Heart right ventricle (tissue), 16 donors: ENCODE measurements at regions not wholly inside any gene's neighbourhood (a gene's known extent, or its start where the extent isn't known, plus 50 kb on each side); places are given as distances from the start of the nearest gene placed in this dataset.
"Not testable (repeated sequence)": the region's sequence is repeated elsewhere in the genome, so short reads cannot be mapped to it uniquely, and the experiment has no call there.

Experiments used
- ATAC-seq, 8 donors: fragments of 200-7000 bp; cut with Tn5 transposase; one replicate each; pipeline ENCODE4 v1.9.1; 2020; ENCODE audit warnings: mild to moderate bottlenecking in 8 of 8, moderate library complexity in 8 of 8, moderate number of reproducible peaks in 1 of 8
- DNase-seq, 2 donors: peaks; one replicate each; pipeline ENCODE4 v3.0.0-alpha.2; 2020
- H3K27ac ChIP-seq, 10 donors: fragments of 200-600 bp; sonication (generic) in 2 of 10; one replicate each; pipeline versions ENCODE4 v1.5.0 to v1.8.0; 2020 to 2022; ENCODE audit warnings: mild to moderate bottlenecking in 3 of 10
- H3K27me3 ChIP-seq, 7 donors: fragments of 200-600 bp; one replicate each; pipeline ENCODE4 v1.8.0; 2021 to 2022; ENCODE audit warnings: mild to moderate bottlenecking in 2 of 7
- H3K36me3 ChIP-seq, 9 donors: fragments of 200-600 bp; sonication (generic) in 1 of 9; one replicate each; pipeline versions ENCODE4 v1.5.0 to v1.8.0; 2020 to 2022; ENCODE audit warnings: mild to moderate bottlenecking in 2 of 9
- H3K4me1 ChIP-seq, 9 donors: fragments of 200-600 bp; sonication (generic) in 1 of 9; one replicate each; pipeline versions ENCODE4 v1.5.0 to v1.8.0; 2020 to 2022; ENCODE audit warnings: mild to moderate bottlenecking in 4 of 9
- H3K4me3 ChIP-seq, 10 donors: fragments of 200-600 bp; sonication (generic) in 2 of 10; one replicate each; pipeline versions ENCODE4 v1.5.0 to v1.8.0; 2020 to 2022; ENCODE audit warnings: mild to moderate bottlenecking in 7 of 10, moderate library complexity in 2 of 10
- H3K9me3 ChIP-seq, 11 donors: fragments of 200-600 bp in 10 of 11; sonication (generic) in 2 of 11; one replicate each; pipeline versions ENCODE4 v1.5.0 to v1.8.0; 2013 to 2022; ENCODE audit warnings: mild to moderate bottlenecking in 2 of 11, control low read depth in 1 of 11, moderate library complexity in 1 of 11
- WGBS, 2 donors: extraction: QIAGEN DNeasy Blood & Tissue Kit; methylation state at CpG; one replicate each; pipeline ENCODE4 v1.1.7; 2013; ENCODE audit warnings: inconsistent platforms in 1 of 2; 5-methylcytosine and 5-hydroxymethylcytosine counted together
- intact Hi-C, 10 donors: fragments of 100-400 bp; cut with DNase I; formaldehyde crosslinking; loops; one replicate each; pipeline versions ENCODE4 v1.11.1 to v1.14.2; 2022
- TF ChIP-seq, protein P1 (sequence below), 9 donors: fragments of 200-600 bp; sonication (generic) in 2 of 9; IDR thresholded peaks; one replicate each; pipeline versions ENCODE4 v1.5.0 to v1.8.0; 2021 to 2022; ENCODE audit warnings: antibody characterized with exemption in 9 of 9, mild to moderate bottlenecking in 5 of 9, moderate library complexity in 1 of 9
- donor health status: Arrhythmogenic right ventricular cardiomyopathy.
- donor health status: ischemic (EF 13 %, LVEDD 7.1; RV severe dilation, severe dysfunction).
- donor health status: healthy with polysubstance abuse.
- donor health status: DM: no; HTN: yes; CAD: no.
- donor health status: DM: no; HTN: no; CAD: no.
- donor health status: ischemic (EF 25% LVEDD 6.9; RV normal size, moderate dysfunction).
- donor health status: ischemic (EF 25% LVEDD 5.7; RV mildly dilated, moderate dysfunction).
- donor health status: healthy.
- donor health status: DM: yes; HTN: yes; CAD: no.
- donor health status: Ischemic cardiomyopathy.
- donor health status: ischemic (EF 35%, LVEDD 5.7; RV mildly dilated, moderate dysfunction).
- donor health status: nonischemic (EF 11% LVEDD 7.7; RV severe dilation, severe dysfunction).
- donor health status: DM: yes; HTN: yes; CAD: no.
- donor health status: PGD.
- donor health status: ischemic (EF 29% LVEDD 5.4; RV normal size, mild dysfunction).
- donor health status: nonischemic (EF 23%, LVEDD 6.1; RV moderate dilation, normal function).

DNA sequence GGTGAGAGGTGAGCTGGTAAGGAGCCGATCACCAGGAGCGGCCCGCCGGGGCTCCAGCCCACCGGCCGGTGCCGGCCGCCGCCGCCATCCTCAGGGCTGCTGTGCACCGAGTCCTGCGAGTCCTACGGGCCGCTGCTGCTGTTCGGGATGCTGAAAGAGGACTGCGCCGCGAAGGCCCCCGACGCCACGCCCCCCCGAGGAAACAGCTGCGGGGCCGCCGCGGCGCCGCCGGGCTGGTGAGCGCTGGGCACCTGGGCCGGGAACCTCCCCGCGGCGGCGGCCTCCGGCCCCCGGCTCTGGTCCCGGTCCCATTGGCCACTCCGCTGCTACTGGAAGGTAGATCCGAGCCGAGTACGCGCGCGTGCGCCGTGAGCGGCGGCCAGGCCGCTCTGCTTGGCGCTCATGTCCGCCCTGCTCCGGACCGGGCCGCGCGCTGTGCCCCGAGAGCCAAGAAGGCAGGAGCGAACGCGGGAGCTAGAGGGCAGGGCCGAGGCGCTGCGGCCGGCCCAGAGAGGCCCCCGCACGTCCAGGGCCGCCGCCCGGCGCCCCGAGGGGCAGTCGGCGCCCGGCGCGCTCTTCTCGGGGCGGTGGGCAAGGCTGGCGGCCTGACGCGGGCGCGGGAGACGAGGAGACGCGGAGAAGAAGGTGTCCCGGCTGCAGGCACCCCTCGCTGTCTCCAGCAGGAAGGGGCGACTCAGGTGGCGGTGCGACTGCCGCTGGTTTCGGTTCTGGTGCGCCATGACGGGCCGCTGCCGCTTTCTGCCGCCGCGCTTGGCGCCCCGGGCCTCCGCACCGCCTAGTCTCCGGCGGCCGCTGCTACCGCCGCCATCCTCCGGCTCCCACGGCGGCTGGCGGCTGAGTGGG, 121.3 kb upstream of the WIPF3 start:
- Histone ChIP-seq H3K27ac (peak overlapping the region; percentile 90 to 99 (median 98)), H3K36me3 (no peaks in the 10 kb centered on the region), H3K27me3 (no peaks in the 10 kb centered on the region), H3K4me3 (peak overlapping the region; percentile 58 to 98 (median 83)), H3K9me3 (no peaks in the 10 kb centered on the region), H3K4me1 (peaks cover 0 to 39% (median 5%) of the 10 kb centered on the region in 9 donors)
- peak; percentile 65 to 84 for DNase-seq
- 0% methylated on average over 81 to 114 of the region's 114 CpGs for WGBS, 2 donors
- intact Hi-C loops: no loop called here
- TF ChIP-seq, protein P1, sequence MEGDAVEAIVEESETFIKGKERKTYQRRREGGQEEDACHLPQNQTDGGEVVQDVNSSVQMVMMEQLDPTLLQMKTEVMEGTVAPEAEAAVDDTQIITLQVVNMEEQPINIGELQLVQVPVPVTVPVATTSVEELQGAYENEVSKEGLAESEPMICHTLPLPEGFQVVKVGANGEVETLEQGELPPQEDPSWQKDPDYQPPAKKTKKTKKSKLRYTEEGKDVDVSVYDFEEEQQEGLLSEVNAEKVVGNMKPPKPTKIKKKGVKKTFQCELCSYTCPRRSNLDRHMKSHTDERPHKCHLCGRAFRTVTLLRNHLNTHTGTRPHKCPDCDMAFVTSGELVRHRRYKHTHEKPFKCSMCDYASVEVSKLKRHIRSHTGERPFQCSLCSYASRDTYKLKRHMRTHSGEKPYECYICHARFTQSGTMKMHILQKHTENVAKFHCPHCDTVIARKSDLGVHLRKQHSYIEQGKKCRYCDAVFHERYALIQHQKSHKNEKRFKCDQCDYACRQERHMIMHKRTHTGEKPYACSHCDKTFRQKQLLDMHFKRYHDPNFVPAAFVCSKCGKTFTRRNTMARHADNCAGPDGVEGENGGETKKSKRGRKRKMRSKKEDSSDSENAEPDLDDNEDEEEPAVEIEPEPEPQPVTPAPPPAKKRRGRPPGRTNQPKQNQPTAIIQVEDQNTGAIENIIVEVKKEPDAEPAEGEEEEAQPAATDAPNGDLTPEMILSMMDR (IDR thresholded peaks at IDR 0.05): peak in 3 of 9 donors; percentile 12 to 37 (median 31)
- peak; percentile 87 to 95 (median 92) for ATAC-seq

DNA sequence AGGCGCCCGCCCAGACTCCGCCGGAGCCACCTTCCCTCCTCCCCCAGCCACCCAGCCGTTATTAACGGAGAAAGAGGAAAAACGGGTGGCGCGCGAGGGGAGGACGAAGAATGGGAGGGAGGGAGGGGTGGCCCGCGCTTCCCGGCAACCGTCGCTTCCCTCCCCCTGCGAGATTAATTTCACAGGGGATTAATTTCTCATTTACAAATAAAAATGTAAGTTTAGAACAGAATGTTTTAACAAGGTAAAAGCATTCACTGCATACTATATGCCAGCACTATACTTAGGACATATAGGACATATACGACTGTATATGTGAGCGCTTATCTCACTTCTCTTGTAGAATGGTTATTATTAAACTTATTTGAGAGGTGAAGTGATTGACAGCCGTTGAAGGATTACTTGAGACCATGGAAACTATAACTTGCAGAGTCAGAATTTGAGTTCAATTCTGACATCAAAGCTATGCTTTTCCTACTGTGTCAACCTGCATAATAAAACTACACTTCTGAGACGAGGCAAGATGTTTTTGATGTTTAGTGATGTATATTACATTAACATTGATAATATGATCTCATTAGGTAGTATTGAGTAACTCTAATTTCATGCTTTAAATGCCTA, 120.5 kb upstream of the WIPF3 start:
- 1 to 3% methylated on average over 16 to 20 of the region's 21 CpGs for WGBS, 2 donors
- H3K9me3 ChIP-seq, H3K27me3 ChIP-seq, intact Hi-C loops, DNase-seq, H3K36me3 ChIP-seq: not testable (repeated sequence)
- H3K27ac ChIP-seq: peak overlapping the region; percentile 90 to 99 (median 98)
- peak in 2 of 8 donors; percentile 8 for ATAC-seq
- H3K4me3 ChIP-seq: peak overlapping the region; percentile 58 to 98 (median 83)
- peaks cover 0 to 38% (median 5%) of the 10 kb centered on the region in 9 donors for H3K4me1 ChIP-seq

DNA sequence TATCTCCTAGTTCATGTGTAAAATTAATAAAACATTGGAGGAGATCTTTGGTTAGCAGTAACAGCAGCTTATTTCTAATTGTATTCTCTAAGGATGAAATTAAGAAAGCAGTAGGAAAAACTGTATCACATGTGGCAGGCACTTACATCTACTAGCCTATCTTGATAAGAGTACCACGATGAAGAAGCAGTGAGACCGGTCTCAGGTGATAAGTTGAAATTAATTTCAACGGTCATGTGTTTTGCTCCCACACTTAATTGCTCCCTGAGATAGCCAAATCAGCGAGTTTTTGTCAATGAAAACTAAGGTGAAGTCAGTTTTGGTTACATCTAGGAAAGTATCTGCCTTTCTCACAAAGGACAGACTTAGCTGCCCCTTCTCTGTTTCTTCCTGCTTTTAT, 115.8 kb upstream of the WIPF3 start:
- H3K27me3 ChIP-seq, H3K27ac ChIP-seq, DNase-seq, intact Hi-C loops, ATAC-seq, H3K9me3 ChIP-seq, H3K4me3 ChIP-seq, H3K36me3 ChIP-seq, H3K4me1 ChIP-seq: not testable (repeated sequence)
- 69 to 74% methylated on average over 4 of the region's 4 CpGs for WGBS, 2 donors

DNA sequence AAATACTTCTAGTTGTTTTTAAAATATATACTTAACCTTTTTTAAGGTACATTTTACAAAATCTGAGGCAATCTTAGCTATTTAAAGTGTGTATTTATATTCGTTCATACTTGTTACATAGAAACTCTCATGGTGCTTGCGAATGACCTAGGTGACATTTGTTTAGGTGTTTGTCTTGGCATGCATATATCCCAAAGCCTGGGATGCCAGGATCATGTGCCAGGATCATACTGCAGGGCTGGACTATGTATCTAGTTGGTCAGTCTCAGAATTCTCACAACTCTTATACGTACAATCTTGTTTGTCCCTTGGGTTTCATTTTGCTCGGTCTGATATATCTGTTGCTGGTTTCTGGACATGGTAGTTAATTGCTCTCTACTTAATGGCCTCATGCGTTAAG, 109.9 kb upstream of the WIPF3 start:
- H3K36me3 ChIP-seq, intact Hi-C loops, H3K27ac ChIP-seq, H3K27me3 ChIP-seq, H3K4me1 ChIP-seq, H3K4me3 ChIP-seq, ATAC-seq, H3K9me3 ChIP-seq, DNase-seq: not testable (repeated sequence)
- 57 to 71% methylated on average over 5 of the region's 5 CpGs for WGBS, 2 donors

DNA sequence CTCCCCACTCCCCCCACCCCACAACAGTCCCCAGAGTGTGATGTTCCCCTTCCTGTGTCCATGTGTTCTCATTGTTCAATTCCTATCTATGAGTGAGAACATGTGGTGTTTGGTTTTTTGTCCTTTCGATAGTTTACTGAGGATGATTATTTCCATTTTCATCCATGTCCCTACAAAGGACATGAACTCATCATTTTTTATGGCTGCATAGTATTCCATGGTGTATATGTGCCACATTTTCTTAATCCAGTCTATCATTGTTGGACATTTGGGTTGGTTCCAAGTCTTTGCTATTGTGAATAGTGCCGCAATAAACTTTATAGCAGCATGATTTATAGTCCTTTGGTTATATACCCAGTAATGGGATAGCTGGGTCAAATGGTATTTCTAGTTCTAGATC, 106.6 kb upstream of the WIPF3 start:
- intact Hi-C loops, ATAC-seq, DNase-seq, H3K27me3 ChIP-seq, H3K4me3 ChIP-seq, H3K4me1 ChIP-seq, H3K27ac ChIP-seq, H3K36me3 ChIP-seq: not testable (repeated sequence)
- 95 to 98% methylated on average over 2 of the region's 2 CpGs for WGBS, 2 donors
- peaks cover 0 to 10% (median 0%) of the 10 kb centered on the region in 11 donors for H3K9me3 ChIP-seq

DNA sequence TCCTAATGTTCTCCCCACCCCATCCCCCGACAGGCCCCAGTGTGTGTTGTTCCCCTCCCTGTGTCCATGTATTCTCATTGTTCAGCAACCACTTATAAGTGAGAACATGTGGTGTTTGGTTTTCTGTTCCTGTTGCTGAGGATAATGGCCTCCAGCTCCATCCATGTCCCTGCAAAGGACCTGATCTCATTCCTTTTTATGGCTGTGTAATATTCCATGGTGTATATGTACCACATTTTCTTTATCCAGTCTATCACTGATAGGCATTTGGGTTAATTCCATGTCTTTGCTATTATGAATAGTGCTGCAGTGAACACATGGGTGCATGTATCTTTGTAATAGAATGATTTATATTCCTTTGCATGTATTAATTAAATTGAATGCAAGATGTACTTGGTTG, 104.8 kb upstream of the WIPF3 start:
- intact Hi-C loops, DNase-seq, H3K27ac ChIP-seq, ATAC-seq, H3K4me1 ChIP-seq, H3K36me3 ChIP-seq, H3K4me3 ChIP-seq, H3K27me3 ChIP-seq: not testable (repeated sequence)
- WGBS, 2 donors: 80 to 95% methylated on average over 1 of the region's 1 CpG
- peaks cover 0 to 12% (median 0%) of the 10 kb centered on the region in 11 donors for H3K9me3 ChIP-seq

DNA sequence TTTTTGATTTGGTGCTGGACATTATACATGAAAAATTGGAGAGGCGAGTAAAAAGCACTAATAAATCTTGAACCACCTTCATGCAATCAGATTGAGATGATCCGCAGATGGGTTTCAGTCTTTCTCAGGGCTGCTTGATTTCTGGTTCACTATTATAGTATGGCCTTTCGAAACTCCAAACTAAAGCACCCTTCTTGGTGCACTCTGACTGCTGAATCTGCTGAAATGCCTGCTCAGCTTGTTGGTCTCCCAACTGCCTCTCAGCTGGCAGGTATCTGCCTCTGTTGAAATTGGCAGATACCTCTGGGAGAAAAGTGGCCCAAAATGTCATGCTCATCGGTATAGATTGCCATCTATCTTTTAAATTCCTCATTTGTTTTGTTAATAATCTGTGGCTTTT, 102.5 kb upstream of the WIPF3 start:
- H3K27me3 ChIP-seq, ATAC-seq, DNase-seq, intact Hi-C loops, H3K36me3 ChIP-seq, H3K4me1 ChIP-seq, H3K27ac ChIP-seq, H3K4me3 ChIP-seq: not testable (repeated sequence)
- H3K9me3 ChIP-seq: peaks cover 0 to 12% (median 0%) of the 10 kb centered on the region in 11 donors
- 94 to 95% methylated on average over 4 of the region's 4 CpGs for WGBS, 2 donors

DNA sequence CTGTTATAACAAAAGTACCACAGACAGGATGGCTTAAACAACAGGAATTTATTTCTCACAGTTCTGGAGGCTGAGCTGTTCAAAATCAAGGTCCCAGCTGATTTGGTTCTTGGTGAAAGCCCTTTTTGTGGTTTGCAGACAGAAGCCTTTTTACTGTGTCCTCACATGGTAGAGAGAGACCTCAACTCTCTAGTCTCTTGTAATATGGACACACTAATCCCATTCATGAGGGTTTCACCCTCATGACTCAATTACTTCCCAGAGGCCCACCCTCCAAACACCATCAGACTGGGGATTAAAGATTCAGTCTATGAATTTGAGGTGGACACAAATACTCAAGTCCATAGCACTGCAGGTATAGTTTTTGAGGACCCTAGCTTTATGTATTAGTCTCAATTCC, 97.3 kb upstream of the WIPF3 start:
- H3K27ac ChIP-seq, ATAC-seq, H3K27me3 ChIP-seq, H3K4me1 ChIP-seq, intact Hi-C loops, DNase-seq, H3K4me3 ChIP-seq, H3K36me3 ChIP-seq: not testable (repeated sequence)
- H3K9me3 ChIP-seq: peaks cover 0 to 12% (median 0%) of the 10 kb centered on the region in 11 donors

DNA sequence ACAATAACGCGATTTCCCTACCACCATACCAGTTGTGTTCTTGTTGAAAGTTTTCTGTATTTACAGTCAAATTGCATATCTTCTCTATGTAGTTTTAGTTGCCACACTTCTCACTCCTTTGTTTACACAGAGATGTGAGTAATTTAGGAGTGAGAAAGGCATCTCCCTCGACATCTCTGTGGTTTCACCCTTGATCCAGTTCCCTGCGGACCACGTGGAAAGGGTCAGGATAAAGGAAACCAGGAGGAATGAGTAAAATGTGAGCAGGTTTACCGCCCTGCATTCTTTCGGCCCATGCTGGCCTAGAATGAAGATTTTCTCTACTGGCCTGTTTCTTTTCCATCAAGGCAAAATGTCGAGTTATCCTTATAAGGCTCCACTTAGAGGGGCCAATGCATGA, 83.2 kb upstream of the WIPF3 start:
- H3K4me1 ChIP-seq, DNase-seq, H3K4me3 ChIP-seq, H3K27me3 ChIP-seq, H3K27ac ChIP-seq, intact Hi-C loops, H3K36me3 ChIP-seq, H3K9me3 ChIP-seq, ATAC-seq: not testable (repeated sequence)
- 46 to 60% methylated on average over 8 of the region's 8 CpGs for WGBS, 2 donors
